CMK (cell line): ENCODE measurements at regions not wholly inside any gene's neighbourhood (a gene's known extent, or its start where the extent isn't known, plus 50 kb on each side); places are given as distances from the start of the nearest gene placed in this dataset.
"Not testable (repeated sequence)": the region's sequence is repeated elsewhere in the genome, so short reads cannot be mapped to it uniquely, and the experiment has no call there.

Experiments used
- DNase-seq: peaks from one replicate; pipeline ENCODE4 v3.0.0-alpha.2; 2010; ENCODE audit warnings: low read depth

DNA sequence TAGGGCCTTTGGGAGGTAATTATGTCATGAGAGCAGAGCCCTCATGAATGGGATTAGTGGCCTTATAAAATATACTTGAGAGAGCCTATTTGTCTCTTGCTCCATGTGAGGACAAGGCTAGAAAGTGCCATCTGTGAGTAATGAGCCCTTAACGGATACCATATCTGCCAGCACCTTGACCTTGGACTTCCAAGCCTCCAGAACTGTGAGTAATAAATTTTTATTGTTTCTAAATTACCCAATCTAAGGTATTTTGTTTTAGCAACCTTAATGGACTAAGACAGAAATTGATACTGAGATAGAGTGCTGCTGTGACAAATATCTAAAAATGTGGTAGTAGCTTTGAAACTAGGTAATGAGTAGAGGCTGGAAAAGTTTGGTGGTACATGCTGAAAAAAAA, 285.0 kb upstream of the DIPK2B start:
- no peak for DNase-seq

GRCh38 chrX:45479835-45480422, 279.3 kb upstream of the DIPK2B start:
- no peak for DNase-seq

- DNase-seq, result no peak
Measured at GRCh38 chrX:45479196-45479834, 278.6 kb upstream of the DIPK2B start.

- DNase-seq, result no peak
Measured at GRCh38 chrX:45472968-45473367, 272.3 kb upstream of the DIPK2B start.

- DNase-seq, result not testable (repeated sequence)
Measured at GRCh38 chrX:45467537-45467936, 266.9 kb upstream of the DIPK2B start.

DNA sequence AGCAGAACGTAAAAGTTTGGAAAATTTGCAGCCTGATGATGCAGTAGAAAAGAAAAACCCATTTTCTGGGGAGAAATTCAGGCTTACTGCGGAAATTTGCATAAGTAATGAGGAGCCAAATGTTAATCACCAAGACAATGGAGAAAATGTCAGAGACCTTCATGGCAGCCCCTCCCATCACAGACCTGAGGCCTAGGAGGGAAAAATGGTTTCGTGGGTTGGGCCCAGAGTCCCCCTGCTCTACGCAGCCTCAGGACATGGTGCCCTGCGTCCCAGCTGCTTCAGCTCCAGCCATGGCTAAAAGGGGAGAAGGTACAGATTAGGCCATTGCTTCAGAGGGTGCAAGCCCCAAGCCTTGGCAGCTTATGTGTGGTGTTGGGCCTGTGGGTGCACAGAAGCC, 255.1 kb upstream of the DIPK2B start:
- not testable (repeated sequence) for DNase-seq

- no peak for DNase-seq
Measured at GRCh38 chrX:45454290-45454689, 253.6 kb upstream of the DIPK2B start.

DNA sequence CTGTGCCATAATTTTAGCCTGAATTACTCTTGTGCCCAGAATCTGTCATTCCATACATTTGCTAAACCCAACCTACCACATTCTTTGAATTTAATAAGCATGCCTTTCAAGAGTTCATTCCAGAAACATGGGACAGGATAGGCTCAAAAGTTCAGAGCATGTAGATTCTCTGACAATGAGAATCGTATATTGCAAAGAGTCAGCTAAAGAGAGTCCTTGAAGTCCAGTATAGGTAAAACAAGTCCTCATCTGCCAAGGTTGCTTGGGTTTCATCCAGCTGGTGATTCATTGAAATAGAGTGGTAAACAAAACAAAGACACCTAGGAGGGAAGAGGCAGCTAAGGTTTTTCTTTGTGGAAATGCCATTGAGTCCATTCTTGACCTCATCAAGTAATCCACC, 249.3 kb upstream of the DIPK2B start:
- no peak for DNase-seq

- no peak for DNase-seq
Measured at GRCh38 chrX:45447995-45448394, 247.3 kb upstream of the DIPK2B start.

GRCh38 chrX:45447331-45447730, 246.7 kb upstream of the DIPK2B start:
- no peak for DNase-seq

- no peak for DNase-seq
Measured at GRCh38 chrX:45445745-45446412, 245.2 kb upstream of the DIPK2B start.

DNA sequence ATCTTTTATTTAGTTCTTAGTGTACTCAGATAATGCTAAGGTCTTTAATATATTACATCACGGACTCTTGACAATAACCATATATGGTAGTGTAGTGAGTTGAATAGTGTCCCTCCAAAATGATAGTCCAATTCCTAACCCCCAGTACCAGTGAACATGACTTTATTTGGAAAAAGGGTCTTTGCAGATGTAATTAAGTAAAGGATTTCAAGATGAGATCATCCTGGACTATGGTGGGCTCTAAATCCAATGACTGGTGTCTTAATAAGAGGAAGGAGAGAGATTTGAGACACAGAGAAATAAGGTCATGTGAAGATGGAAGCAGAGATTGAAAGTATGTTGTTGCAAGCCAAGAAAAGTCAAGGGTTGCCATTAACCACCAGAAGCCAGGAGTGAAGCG, 236.5 kb upstream of the DIPK2B start:
- DNase-seq, result no peak

- no peak for DNase-seq
Measured at GRCh38 chrX:45435481-45435880, 234.8 kb upstream of the DIPK2B start.

DNA sequence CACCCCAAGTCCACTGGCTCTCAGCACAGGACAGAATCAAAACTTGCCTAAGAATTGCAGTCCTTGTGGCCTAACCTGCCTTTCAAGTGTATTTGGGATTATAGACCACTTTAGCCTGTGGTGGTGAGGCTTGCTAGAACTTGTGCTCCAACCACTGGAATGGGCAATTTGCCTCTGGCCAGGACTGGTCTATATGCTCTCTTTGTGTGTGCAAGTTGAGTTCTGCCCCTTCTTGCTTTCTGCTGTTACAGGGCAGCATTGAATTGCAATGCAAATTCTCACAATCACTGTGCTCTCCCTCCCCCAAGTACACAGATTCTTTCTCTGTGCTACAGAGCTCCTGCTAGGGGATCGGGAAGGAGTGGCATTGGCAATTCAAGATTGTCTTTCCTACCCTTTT, 233.6 kb upstream of the DIPK2B start:
- DNase-seq, result no peak

DNA sequence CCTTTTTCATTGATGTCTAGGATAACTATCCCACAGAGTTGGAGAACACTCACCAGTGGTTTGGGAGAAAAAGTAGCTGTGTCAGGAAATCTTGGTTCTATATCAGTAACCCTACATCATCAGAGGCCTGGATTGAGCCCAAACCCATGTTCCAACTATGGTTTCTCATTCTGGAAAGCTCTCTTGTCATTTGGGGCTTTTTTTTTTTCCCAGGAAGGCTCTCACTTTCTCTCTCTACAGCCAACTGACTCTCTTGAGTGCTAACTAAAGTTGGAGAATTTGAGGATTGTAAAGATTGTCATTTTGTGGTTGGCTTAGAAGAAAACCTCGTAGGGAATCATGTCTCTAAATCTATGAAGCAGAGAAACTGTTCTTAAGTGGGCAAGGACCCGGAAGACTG, 228.2 kb upstream of the DIPK2B start:
- no peak for DNase-seq

GRCh38 chrX:45424326-45424725, 223.7 kb upstream of the DIPK2B start:
- no peak for DNase-seq

GRCh38 chrX:45422216-45422925, 221.7 kb upstream of the DIPK2B start:
- no peak for DNase-seq

DNA sequence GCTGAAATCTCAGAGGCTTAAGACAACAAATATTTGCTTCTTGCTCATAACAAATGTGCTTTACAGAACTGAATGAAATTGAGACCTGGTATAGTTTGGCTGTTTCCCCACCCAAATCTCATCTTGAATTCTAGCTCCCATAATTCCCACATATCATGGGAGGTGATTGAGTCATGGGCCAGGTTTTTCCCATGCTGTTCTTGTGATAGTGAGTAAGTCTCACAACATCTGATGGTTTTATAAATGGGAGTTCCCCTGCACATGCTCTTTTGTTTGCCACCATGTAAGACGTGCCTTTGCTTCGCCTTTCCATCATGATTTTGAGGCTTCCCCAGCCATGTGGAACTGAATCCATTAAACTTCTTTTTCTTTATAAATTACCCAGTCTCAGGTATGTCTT, 221.1 kb upstream of the DIPK2B start:
- DNase-seq, result no peak

DNA sequence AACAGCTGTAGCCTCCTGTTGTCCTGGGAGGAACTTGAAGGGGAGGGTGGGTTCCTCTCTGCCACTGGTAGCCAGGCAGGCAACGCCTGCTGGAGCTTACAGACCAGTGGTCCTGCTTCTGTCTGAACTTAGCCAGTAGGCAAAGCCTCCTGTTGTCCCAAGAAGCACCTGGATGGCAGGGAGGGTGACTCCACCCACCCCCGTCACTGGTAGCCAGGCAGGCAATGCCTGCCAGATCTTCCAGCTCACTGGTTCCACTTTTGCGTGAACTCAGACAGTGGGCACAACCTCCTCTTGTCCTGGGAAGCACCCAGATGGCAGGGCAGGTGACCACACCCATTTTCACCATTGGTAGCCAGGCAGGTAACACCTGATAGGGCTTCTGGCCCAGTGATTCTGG, 203.5 kb upstream of the DIPK2B start:
- DNase-seq, result no peak

DNA sequence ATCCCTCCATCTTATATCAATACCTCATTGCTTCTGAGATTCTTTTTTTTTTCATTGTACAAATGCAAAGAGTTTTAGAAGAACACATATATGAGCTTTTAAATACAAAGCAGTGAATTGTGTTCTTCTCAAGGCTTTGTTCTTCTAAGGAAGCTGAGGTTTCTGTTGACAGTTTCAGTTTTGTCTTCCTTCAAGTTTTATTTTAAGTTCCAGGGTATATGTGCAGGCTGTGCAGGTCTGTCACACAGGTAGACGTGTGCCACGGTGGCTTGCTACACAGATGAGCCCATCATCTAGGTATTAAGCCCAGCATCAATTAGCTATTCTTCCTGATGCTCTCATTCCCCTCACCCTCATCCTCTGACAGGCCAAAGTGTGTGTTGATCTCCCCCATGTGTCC, 201.2 kb upstream of the DIPK2B start:
- no peak for DNase-seq

GRCh38 chrX:45400951-45401725, 200.5 kb upstream of the DIPK2B start:
- DNase-seq, result not testable (repeated sequence)
